ENCODE measurements at regions not wholly inside any gene's neighbourhood (a gene's known extent, or its start where the extent isn't known, plus 50 kb on each side); places are given as distances from the start of the nearest gene placed in this dataset.
"Not testable (repeated sequence)": the region's sequence is repeated elsewhere in the genome, so short reads cannot be mapped to it uniquely, and the experiment has no call there.

DNA sequence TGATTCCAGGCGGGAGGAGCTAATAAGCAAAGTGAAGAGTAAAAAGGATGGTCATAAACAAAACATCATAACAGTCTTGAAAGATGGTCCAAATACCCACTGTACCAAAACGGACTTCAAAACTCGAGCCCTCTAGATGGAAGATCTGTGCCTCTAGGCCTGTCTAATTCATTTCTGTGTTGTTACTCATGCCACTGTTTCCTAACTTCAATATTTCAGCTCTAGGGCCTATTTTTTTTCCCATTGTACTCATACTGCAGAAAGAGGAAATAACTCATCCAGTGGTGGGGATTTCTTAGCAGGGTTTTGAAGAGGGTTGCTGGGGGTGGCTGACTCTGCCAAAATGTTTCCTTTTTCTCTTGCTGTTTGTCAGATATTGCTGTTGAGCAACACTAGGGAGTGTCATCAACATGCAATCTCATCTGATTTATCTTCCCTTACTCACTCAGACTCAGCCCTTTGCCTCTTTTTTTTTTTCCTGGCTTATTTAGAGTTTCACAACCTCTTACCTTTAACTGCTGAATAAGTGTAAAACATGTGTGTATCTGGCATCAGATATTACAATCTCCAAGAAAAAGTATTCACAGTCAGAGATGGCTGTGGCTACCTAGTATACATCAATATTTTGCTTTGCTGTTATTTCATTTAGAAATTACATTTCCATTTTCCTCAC, 189.6 kb downstream of the DUSP6 start:
- intact Hi-C loops (cut with micrococcal nuclease) = loop anchor here (1.0 to 10.0 kb wide), 12 partner anchors 18 to 1018 kb away; partner anchors contain the start of genes CEP290, DUSP6, GALNT4 and POC1B

DNA sequence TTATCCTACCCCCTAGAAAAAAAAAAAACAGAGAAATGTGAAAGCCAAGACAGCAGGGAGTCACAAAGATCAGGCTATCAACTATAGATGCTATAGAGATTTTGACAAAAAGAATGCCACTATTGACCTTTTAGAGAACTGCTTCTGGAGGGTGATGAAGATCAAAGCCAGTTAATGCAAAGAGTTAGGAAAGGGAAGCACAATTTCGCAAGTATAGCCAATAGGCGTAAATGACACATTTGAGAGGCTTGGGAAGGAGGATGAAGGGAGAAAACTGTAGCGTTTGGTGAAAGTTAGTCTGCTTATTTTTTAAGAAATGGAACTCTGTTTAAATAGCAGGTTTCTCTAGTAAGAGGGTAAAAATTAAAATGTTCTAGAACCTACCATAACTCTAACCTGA, 190.7 kb downstream of the DUSP6 start:
- intact Hi-C loops (cut with micrococcal nuclease) = loop anchor here (5.0 to 10.0 kb wide), 5 partner anchors 363 to 1017 kb away; partner anchors contain the start of genes CEP290, GALNT4, POC1B and TMTC3

- intact Hi-C loops (cut with micrococcal nuclease) = loop anchor here (5.0 to 10.0 kb wide), 5 partner anchors 364 to 1016 kb away; partner anchors contain the start of genes CEP290, GALNT4, POC1B and TMTC3
These were observed 191.6 kb downstream of the DUSP6 start for GRCh38 chr12:89160716-89161123.

- intact Hi-C loops (cut with micrococcal nuclease) = no loop called here
These were observed 194.9 kb downstream of the DUSP6 start for GRCh38 chr12:89157413-89157812.

GRCh38 chr12:89156862-89157262, 195.4 kb downstream of the DUSP6 start:
- intact Hi-C loops (cut with micrococcal nuclease) = no loop called here

DNA sequence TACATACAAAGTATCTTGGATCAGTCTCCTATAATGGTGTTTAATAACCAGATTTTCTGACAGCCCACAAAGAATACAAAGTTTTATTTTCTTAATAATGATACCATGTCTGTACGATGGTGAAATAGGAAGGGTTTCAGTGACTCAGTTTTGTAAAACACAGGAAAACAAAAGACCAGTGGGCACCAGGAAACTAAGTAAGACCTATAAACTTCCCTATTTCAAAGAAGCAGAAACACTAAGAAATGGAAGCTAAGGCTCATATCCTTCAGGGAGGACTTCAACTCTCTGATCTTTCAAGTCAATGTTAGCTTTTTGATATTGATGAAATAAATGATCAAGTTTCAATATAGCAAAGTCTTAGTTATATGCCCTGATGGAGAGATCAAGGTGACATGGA, 196.0 kb downstream of the DUSP6 start:
- intact Hi-C loops (cut with micrococcal nuclease) = no loop called here

DNA sequence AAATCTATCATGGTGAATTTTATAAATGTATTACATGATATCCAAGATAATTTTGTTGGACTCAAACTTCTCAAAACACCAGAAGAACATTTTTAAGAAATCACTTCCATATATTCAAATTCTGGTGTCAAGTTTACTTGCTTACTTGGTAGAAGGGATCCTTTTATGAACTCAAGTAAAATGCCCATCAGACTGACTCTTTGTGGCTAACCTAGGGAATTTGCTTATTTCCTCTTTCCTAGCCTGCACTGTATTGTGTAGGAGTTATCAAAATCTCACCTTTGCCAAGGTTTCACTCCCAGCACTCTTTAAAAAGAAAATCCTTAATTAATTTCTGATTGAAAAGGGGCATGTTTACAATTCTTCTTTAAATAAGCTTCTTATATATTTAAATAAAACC, 196.5 kb downstream of the DUSP6 start:
- intact Hi-C loops (cut with micrococcal nuclease) = no loop called here

DNA sequence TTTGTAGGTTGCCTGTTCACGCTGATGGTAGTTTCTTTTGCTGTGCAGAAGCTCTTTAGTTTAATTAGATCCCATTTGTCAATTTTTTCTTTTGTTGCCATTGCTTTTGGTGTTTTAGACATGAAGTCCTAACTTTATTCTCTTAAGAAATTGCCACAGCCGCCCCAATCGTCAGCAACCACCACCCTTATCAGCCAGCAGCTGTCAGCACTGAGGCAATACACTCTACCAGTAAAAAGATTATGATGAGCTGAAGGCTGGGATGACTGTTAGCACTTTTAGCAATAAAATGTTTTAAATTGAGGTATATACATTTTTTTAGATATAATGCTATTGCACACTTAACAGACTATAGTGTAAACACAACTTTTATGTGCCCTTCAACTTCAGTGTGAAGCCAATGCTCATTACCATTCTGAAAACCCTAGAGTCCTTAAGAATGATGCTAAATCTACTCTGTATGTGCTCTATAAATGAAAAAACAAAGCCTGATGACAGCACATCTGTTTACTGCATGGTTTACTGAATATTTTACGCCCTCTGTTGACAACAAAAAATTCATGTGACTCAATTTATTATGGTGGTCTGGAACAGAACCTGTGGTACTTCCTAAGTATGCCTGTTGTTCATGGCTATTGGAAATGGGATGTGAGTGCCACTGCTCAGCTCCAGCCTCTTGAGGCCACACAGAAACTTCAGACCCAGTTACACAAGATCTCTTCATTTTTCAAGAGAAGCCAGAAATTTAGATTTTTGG, 197.4 kb downstream of the DUSP6 start:
- intact Hi-C loops (cut with micrococcal nuclease) = no loop called here

GRCh38 chr12:89153341-89153740, 199.0 kb downstream of the DUSP6 start:
- intact Hi-C loops (cut with micrococcal nuclease) = no loop called here

DNA sequence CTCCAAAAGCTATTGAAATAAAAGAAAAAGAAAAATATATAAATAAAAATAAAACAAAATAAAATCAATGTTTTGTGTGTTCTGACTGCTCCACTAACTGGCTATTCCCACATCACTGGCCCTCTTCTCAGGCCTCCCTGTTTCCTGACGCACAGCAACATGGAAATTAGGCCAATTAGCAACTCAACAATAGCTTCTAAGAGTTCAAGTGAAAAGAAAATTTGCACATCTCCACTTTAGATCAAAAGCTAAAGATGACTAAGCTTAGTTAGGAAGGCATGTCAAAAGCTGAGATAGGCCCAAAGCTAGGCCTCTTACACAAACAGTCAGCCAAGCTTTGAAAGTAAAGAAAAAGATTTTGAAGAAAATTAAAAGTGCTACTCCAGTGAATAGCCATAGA, 200.8 kb downstream of the DUSP6 start:
- intact Hi-C loops (cut with micrococcal nuclease) = no loop called here

GRCh38 chr12:89150789-89151188, 201.5 kb downstream of the DUSP6 start:
- intact Hi-C loops (cut with micrococcal nuclease) = not testable (repeated sequence)

DNA sequence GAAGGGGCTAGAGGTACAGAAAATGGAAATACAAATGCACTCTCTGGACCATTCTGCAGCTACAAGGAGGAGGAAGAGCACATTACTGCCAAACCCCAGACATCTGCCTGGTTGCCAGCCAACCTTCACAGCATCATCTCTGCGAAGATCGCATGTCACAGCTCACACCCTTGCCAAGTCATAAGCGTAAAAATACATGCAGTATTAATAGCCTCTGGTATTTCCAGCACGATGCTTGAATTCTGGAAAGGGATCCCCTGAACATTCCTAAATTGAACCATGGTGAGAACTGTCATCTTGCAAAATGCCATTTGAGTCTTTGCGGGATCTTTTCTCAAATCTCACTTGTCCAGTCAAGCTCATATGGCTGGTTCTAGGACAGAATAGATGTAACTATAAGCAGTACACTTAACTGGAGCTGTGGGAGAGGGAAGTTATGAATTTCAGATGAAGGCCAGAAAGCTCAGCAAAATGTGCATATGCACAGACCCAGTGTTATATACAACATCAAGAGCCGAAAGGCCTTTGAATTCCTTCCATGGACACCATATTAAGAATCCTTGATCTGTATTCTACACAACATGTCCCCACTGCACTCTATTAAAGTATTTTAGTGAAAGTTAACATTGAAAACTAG, 211.6 kb downstream of the DUSP6 start:
- intact Hi-C loops (cut with micrococcal nuclease) = no loop called here

DNA sequence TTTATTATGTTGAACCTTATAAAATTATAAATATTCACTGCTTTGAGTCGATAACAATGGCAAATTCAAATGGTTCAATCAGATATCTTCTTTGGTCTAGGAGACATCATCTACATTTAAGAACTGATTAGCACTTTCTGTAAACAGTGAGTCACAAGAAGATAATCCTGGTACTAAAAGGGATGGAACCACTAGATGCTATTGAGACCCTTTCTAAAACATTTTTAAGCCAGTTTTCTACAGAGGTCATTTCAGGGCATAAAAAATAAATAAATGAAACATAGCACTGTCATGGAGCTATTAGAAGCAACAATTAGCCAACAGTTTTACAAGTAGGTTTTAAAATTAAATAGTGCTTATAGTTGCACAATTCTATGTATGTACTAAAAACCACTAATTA, 212.2 kb downstream of the DUSP6 start:
- intact Hi-C loops (cut with micrococcal nuclease) = no loop called here

- intact Hi-C loops (cut with micrococcal nuclease) = loop anchor here (2.0 to 5.0 kb wide), 2 partner anchors 41 to 87 kb away; no protein-coding TSS in a partner anchor
These were observed 212.9 kb downstream of the DUSP6 start for GRCh38 chr12:89139390-89139789.

DNA sequence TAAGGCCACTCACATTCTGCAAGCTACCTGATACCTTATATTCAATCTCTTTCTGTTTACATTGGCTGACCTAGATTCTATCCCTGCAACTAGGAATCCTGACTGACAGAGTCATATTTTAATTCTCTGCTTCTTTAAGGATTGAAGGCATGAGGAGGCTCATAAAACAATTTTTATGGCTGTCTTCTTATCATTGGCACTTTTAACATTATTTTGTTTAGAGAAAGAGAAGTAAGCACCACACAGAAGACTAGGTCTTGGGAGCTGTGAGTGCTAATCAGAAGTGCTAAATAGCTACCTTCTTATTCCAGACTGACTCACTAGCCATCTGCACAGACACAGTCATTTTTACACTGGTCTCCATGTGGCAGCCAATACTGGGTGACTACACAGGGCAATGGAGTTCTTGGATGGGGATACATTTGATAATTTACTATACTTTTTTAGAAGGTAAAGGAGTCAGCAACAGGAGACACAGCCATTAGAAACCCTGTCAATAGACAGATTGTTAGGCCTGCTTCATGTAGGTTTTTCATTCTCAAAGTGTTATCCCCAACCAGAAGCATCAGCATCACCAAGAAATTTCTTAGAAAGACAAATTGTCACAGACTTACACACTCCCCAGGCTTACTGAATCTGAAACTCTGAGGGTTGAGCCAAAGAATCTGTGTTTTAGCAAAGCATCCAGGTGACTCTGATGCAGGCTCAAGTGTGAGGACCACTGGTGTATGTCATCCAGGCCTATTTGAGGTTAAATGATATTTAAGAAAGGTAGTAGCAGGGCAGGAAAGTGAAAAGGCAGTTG, 214.1 kb downstream of the DUSP6 start:
- intact Hi-C loops (cut with micrococcal nuclease) = loop anchor here (1.0 to 5.0 kb wide), 3 partner anchors 25 to 86 kb away; no protein-coding TSS in a partner anchor

- intact Hi-C loops (cut with micrococcal nuclease) = loop anchor here (5.0 kb wide), 1 partner anchor 84 kb away; no protein-coding TSS in a partner anchor
These were observed 216.2 kb downstream of the DUSP6 start for GRCh38 chr12:89135976-89136634.

- intact Hi-C loops (cut with micrococcal nuclease) = no loop called here
These were observed 218.0 kb downstream of the DUSP6 start for GRCh38 chr12:89134213-89134770.

- intact Hi-C loops (cut with micrococcal nuclease) = no loop called here
These were observed 223.0 kb downstream of the DUSP6 start for GRCh38 chr12:89129167-89129870.

DNA sequence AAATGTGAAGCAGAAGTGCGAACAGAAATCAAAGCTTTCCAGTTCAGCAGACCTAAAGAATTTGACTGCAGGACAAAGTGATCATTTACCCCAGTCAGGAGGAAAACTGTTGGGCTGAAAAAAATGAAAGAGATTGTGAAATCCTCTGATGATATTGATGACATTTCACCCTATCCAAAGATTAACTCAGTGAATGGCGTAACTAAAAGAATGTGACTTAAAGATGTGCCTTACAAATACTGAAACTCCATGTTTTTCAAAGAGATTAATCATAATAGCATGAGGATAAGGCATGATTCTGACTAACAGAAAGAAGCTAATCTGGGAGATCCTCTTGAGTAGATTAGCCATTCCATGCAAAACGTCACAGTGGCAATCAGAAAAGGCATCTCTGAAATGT, 225.6 kb downstream of the DUSP6 start:
- intact Hi-C loops (cut with micrococcal nuclease) = no loop called here

DNA sequence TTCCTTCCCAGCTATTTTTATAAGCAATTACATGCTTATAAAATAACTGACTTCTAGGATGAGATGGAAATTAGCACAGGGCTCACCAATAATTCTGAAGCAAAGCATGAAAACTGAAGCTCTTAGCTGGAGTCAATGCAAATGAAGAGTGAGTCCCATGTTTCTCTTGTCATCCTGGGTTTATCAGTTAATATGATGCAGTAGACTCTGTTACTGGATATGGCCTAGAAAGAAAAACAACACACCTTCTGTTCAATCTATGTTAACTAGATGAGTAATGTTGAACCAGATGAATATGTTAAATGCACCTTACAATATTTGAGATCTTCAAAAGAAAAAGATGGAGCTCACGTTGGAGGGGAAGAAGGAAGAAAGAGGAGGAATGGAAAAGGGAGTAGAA, 229.4 kb downstream of the DUSP6 start:
- intact Hi-C loops (cut with micrococcal nuclease) = no loop called here
